ENCODE measurements at regions not wholly inside any gene's neighbourhood (a gene's known extent, or its start where the extent isn't known, plus 50 kb on each side); places are given as distances from the start of the nearest gene placed in this dataset.

GRCh38 chrX:23497919-23498318 lies 163.3 kb downstream of the PTCHD1 start:
- intact Hi-C loops (cut with micrococcal nuclease): no loop called here
- no peak overlapping the region for H3K9ac ChIP-seq (replicated peaks; ENCODE audit: extremely low read depth, insufficient read depth, low read length)
- no peak for FAIRE-seq
- H3K27me3 ChIP-seq (ENCODE audit: control insufficient read depth in 2 of 2, insufficient read depth in 2 of 2, low read length in 2 of 2): no peaks in the 10 kb centered on the region
- peaks cover 4% of the 10 kb centered on the region for H3K4me1 ChIP-seq (ENCODE audit: control insufficient read depth, extremely low read depth, insufficient read depth, low read length)
- no peak overlapping the region for H3K4me2 ChIP-seq (ENCODE audit: insufficient read depth, low read length)
- no peaks in the 10 kb centered on the region for H3K79me2 ChIP-seq (ENCODE audit: control insufficient read depth, insufficient read depth, low read length)
- ChIA-PET POLR2A (no interaction called here), CTCF (no interaction called here)
- no peaks in the 10 kb centered on the region for H3K9me3 ChIP-seq (replicated peaks; ENCODE audit: control insufficient read depth, insufficient read depth, low read length)
- H3K9me1 ChIP-seq (replicated peaks; ENCODE audit: control insufficient read depth, extremely low read depth, insufficient read depth, low read length): no peaks in the 10 kb centered on the region
- TF ChIP-seq FOS (IDR thresholded peaks at IDR 0.05; ENCODE audit: borderline replicate concordance, insufficient read depth, low read length) (no peak), CTCF (IDR thresholded peaks at IDR 0.05; ENCODE audit: extremely low read depth in 1 of 2, insufficient read depth in 1 of 2, low read depth in 1 of 2, low read length in 2 of 2) (no peak), EZH2 (IDR thresholded peaks at IDR 0.05; ENCODE audit: borderline replicate concordance, low read depth, low read length, severe bottlenecking) (no peak), POLR2A (IDR thresholded peaks at IDR 0.05; ENCODE audit: low read depth, low read length) (no peak), POLR2AphosphoS5 (IDR thresholded peaks at IDR 0.05; ENCODE audit: insufficient read depth, low read depth, low read length) (no peak), GATA2 (IDR thresholded peaks at IDR 0.05; ENCODE audit: insufficient read depth, insufficient read length, low read depth, low read length) (no peak), MYC (IDR thresholded peaks at IDR 0.05; ENCODE audit: low read depth, low read length) (no peak), JUN (IDR thresholded peaks at IDR 0.05; ENCODE audit: borderline replicate concordance, insufficient read depth, insufficient read length, low read depth) (no peak)
- TF ChIP-seq, protein P1, sequence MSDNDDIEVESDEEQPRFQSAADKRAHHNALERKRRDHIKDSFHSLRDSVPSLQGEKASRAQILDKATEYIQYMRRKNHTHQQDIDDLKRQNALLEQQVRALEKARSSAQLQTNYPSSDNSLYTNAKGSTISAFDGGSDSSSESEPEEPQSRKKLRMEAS (IDR thresholded peaks at IDR 0.05; ENCODE audit: insufficient read depth, insufficient read length): no peak
- no peak overlapping the region for H3K27ac ChIP-seq (ENCODE audit: insufficient read depth, low read depth, low read length)
- H4K20me1 ChIP-seq (replicated peaks; ENCODE audit: control insufficient read depth, extremely low read depth, insufficient read depth, low read length): no peaks in the 10 kb centered on the region
- dilution Hi-C loops (cut with MboI; ENCODE audit: extremely low pct_ligation_motif_present, low sequenced_read_pairs): no loop called here
- no peak overlapping the region for H2AFZ ChIP-seq (ENCODE audit: low read depth, low read length)
- DNase-seq (ENCODE audit: low read depth, low spot score): no peak
- H3K4me3 ChIP-seq (replicated peaks in 1 of 3; ENCODE audit: insufficient read depth in 1 of 3, low read depth in 1 of 3, low read length in 3 of 3): no peak overlapping the region
- no peaks in the 10 kb centered on the region for H3K36me3 ChIP-seq (ENCODE audit: control insufficient read depth in 2 of 2, extremely low read depth in 1 of 2, insufficient read depth in 2 of 2, low read length in 2 of 2)
- no TSS peak for BruUV-seq (replicated peaks)

Measured in endothelial cell of umbilical vein (primary cell).